Mesendoderm (in vitro differentiated cells): ENCODE measurements at regions not wholly inside any gene's neighbourhood (a gene's known extent, or its start where the extent isn't known, plus 50 kb on each side); places are given as distances from the start of the nearest gene placed in this dataset.

Experiments
- DNase-seq: peaks from one replicate; pipeline ENCODE4 v3.0.0; 2013
- H2AK5ac ChIP-seq: 2 replicates; pipeline ENCODE4 v1.6.1; 2013; ENCODE audit warnings: low read length, inconsistent platforms
- H2BK120ac ChIP-seq: 2 replicates; pipeline ENCODE4 v1.6.1; 2013; ENCODE audit warnings: low read depth, mild to moderate bottlenecking, low read length, moderate library complexity, mixed read lengths
- H2BK15ac ChIP-seq: replicated peaks from 2 replicates; pipeline ENCODE4 v1.6.1; 2013; ENCODE audit warnings: low read depth, mild to moderate bottlenecking, moderate library complexity
- H2BK5ac ChIP-seq: 2 replicates; pipeline ENCODE4 v1.6.1; 2013; ENCODE audit warnings: low read length, inconsistent platforms
- H3K18ac ChIP-seq: 2 replicates; pipeline ENCODE4 v1.6.1; 2013; ENCODE audit warnings: mild to moderate bottlenecking, low read length, mixed read lengths
- H3K23ac ChIP-seq: one replicate; pipeline ENCODE4 v1.6.1; 2013; ENCODE audit warnings: low read length
- H3K27ac ChIP-seq: 2 replicates; pipeline ENCODE4 v1.5.1; 2013; ENCODE audit warnings: low read depth, mild to moderate bottlenecking, inconsistent platforms, low read length, moderate library complexity
- H3K27me3 ChIP-seq: 2 replicates; pipeline ENCODE4 v1.6.1; 2013; ENCODE audit warnings: low read length, control low read depth, mild to moderate bottlenecking, inconsistent platforms; ENCODE audit not compliant: insufficient read depth, poor library complexity
- H3K36me3 ChIP-seq: 2 replicates; pipeline ENCODE4 v1.6.1; 2013; ENCODE audit warnings: low read length, inconsistent platforms; ENCODE audit not compliant: control insufficient read depth, insufficient read depth
- H3K4ac ChIP-seq: one replicate; pipeline ENCODE4 v1.6.1; 2013; ENCODE audit warnings: low read depth, mild to moderate bottlenecking, low read length, moderate library complexity
- H3K4me1 ChIP-seq: 2 replicates; pipeline ENCODE4 v1.6.1; 2013; ENCODE audit warnings: low read depth, low read length, inconsistent platforms; ENCODE audit not compliant: control insufficient read depth
- H3K4me2 ChIP-seq: 2 replicates; pipeline ENCODE4 v1.6.1; 2013; ENCODE audit warnings: low read length
- H3K4me3 ChIP-seq: 2 replicates; pipeline ENCODE4 v1.5.1; 2013; ENCODE audit warnings: mild to moderate bottlenecking, low read length
- H3K56ac ChIP-seq: one replicate; pipeline ENCODE4 v1.6.1; 2013; ENCODE audit warnings: low read length
- H3K79me1 ChIP-seq: 2 replicates; pipeline ENCODE4 v1.6.1; 2013; ENCODE audit warnings: low read length, inconsistent platforms
- H3K79me2 ChIP-seq: 2 replicates; pipeline ENCODE4 v1.6.1; 2013; ENCODE audit warnings: mild to moderate bottlenecking, low read length; ENCODE audit not compliant: control insufficient read depth, insufficient read depth
- H3K9ac ChIP-seq: 2 replicates; pipeline ENCODE4 v1.6.1; 2013; ENCODE audit warnings: low read length, inconsistent platforms
- H4K5ac ChIP-seq: one replicate; pipeline ENCODE4 v1.6.1; 2013; ENCODE audit warnings: low read length
- H4K8ac ChIP-seq: one replicate; pipeline ENCODE4 v1.6.1; 2013; ENCODE audit warnings: low read depth, mild to moderate bottlenecking, control low read depth, low read length, moderate library complexity
- WGBS: extraction: QIAGEN DNeasy Blood & Tissue Kit; methylation state at CpG from one replicate; pipeline ENCODE4 v1.1.7; 2013; ENCODE audit warnings: low lambda C conversion rate, missing lambda C conversion rate; ENCODE audit not compliant: insufficient coverage; ENCODE audit errors: extremely low coverage; 5-methylcytosine and 5-hydroxymethylcytosine counted together

DNA sequence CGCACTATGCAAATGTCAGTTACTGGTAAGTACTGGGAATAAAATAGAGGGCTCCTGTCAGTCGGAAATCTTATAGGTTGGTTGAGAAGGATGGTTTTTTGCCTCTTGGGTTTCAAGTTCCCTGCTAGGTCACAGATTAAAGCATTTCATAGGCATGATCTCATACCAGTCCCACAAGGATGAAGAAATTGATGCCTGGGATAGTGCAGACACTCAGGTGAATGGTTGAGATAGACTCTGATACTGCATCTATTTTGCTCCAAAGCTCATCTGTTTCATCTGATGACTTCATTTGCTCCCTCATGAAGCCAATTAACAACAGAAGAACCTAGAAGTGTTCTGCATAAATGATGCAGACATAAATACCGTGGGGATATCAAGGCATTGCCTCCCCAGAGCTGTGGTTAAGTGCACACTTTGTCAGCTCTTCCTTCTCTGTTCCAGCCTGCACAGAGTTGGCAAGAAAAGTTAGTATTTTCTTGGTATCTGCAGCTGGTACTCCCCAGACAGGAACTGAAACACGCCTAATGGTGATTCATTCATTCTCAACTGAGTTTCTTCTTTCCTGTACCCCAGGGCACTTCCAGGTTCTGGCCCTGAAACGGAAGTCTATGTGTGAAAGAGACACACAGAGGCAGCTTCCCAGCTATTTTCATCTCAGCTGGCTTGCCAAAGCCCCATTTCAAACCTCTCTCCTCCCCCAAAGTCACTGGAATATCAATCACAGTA lies 418.3 kb upstream of the SALL1 start:
- Histone ChIP-seq H2BK15ac (no peak overlapping the region), H3K4me2 (no peak overlapping the region), H2BK120ac (no peak overlapping the region), H3K4me1 (peaks cover 3% of the 10 kb centered on the region), H3K4ac (no peak overlapping the region), H3K4me3 (no peak overlapping the region), H3K36me3 (no peaks in the 10 kb centered on the region), H2BK5ac (no peak overlapping the region), H3K18ac (no peak overlapping the region), H3K79me2 (no peaks in the 10 kb centered on the region), H2AK5ac (no peak overlapping the region), H4K5ac (no peak overlapping the region), H3K23ac (no peak overlapping the region), H3K79me1 (no peaks in the 10 kb centered on the region), H3K27ac (no peak overlapping the region), H3K56ac (no peak overlapping the region), H4K8ac (no peak overlapping the region), H3K9ac (no peak overlapping the region), H3K27me3 (no peaks in the 10 kb centered on the region)
- no peak for DNase-seq
- WGBS, result no CpG with 5 or more reads among the region's 5 CpGs

DNA sequence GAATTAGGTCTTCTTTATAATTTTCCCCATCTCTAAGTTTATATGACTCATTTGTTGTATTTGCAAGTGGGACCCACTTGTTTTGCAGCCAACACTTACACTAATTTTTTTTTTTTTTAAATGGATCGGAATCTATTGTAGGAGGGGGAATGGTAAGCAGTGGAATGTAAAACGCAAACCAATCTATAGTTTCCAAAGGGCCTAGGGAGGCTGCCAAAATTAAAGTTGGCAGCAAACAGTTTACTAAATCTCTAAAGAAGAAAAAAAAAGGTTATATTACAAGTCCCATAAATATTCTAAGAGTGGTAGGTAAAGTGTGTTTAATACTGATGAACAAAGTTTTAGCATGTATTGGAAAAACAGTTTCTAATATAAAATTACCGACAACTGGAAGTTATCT lies 416.8 kb upstream of the SALL1 start:
- no peak overlapping the region for H4K8ac ChIP-seq
- no peaks in the 10 kb centered on the region for H3K36me3 ChIP-seq
- H2BK5ac ChIP-seq, result no peak overlapping the region
- H3K9ac ChIP-seq, result no peak overlapping the region
- no peak overlapping the region for H2AK5ac ChIP-seq
- peaks cover 3% of the 10 kb centered on the region for H3K4me1 ChIP-seq
- DNase-seq, result no peak
- WGBS, result no CpG with 5 or more reads among the region's 3 CpGs
- no peaks in the 10 kb centered on the region for H3K27me3 ChIP-seq
- H3K79me1 ChIP-seq, result no peaks in the 10 kb centered on the region
- H3K4ac ChIP-seq, result no peak overlapping the region
- no peak overlapping the region for H2BK15ac ChIP-seq
- no peak overlapping the region for H3K18ac ChIP-seq
- H4K5ac ChIP-seq, result no peak overlapping the region
- H3K23ac ChIP-seq, result no peak overlapping the region
- no peak overlapping the region for H2BK120ac ChIP-seq
- H3K79me2 ChIP-seq, result no peaks in the 10 kb centered on the region
- no peak overlapping the region for H3K56ac ChIP-seq
- no peak overlapping the region for H3K4me3 ChIP-seq
- no peak overlapping the region for H3K27ac ChIP-seq
- no peak overlapping the region for H3K4me2 ChIP-seq

DNA sequence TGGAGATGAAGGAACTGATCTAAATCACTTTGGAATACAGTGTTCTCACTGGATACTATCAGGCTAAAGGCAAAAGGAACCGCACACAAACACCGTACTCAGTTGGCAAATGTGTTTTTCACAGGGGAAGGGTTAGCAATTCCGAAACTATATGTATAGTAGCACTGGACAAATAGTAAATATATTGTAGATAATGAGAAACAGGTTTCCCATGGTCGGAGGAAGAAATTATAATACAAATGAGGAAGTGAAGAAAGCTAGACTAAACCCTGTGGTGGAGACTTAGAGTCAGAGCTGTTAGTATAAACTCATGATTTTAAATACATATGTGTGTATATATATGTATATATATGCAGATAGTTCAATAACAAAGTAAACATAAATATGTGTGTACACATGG lies 414.1 kb upstream of the SALL1 start:
- Histone ChIP-seq H3K9ac (no peak overlapping the region), H3K79me1 (no peaks in the 10 kb centered on the region), H3K23ac (no peak overlapping the region), H2BK15ac (no peak overlapping the region), H4K8ac (no peak overlapping the region), H3K4me2 (no peak overlapping the region), H3K56ac (no peak overlapping the region), H3K4me3 (no peak overlapping the region), H4K5ac (no peak overlapping the region), H2AK5ac (no peak overlapping the region), H3K27me3 (no peaks in the 10 kb centered on the region), H3K18ac (no peak overlapping the region), H2BK5ac (no peak overlapping the region), H3K27ac (no peak overlapping the region), H3K36me3 (no peaks in the 10 kb centered on the region), H2BK120ac (no peak overlapping the region), H3K4me1 (peaks cover 3% of the 10 kb centered on the region), H3K4ac (no peak overlapping the region), H3K79me2 (no peaks in the 10 kb centered on the region)
- DNase-seq, result no peak
- no CpG with 5 or more reads among the region's 4 CpGs for WGBS

DNA sequence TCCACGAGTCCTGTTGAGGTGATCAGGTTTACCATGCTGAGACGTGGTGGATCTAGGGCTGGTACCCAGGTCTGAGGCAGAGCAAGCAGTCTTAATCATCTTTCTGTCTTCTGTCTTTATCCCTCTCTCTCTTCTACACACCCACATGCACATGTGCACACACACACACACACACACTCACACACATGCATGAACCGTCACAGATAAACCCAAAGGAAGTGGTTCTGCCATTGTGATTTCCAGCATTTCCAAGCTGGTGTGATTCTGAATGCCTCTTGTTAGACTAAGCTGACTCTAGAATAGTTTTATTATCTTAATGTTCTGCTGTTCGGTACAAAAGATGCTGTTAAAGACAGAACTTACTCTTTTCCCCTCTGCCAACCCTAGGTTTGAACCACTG lies 411.8 kb upstream of the SALL1 start:
- no peak overlapping the region for H3K23ac ChIP-seq
- H2BK5ac ChIP-seq, result no peak overlapping the region
- H3K79me1 ChIP-seq, result no peaks in the 10 kb centered on the region
- no peak overlapping the region for H3K56ac ChIP-seq
- peaks cover 5% of the 10 kb centered on the region for H3K4me1 ChIP-seq
- H3K4ac ChIP-seq, result no peak overlapping the region
- H3K27ac ChIP-seq, result no peak overlapping the region
- no peaks in the 10 kb centered on the region for H3K79me2 ChIP-seq
- no peak overlapping the region for H4K8ac ChIP-seq
- H3K9ac ChIP-seq, result no peak overlapping the region
- no peak overlapping the region for H3K4me3 ChIP-seq
- no peak overlapping the region for H2BK15ac ChIP-seq
- no peak overlapping the region for H3K18ac ChIP-seq
- no peaks in the 10 kb centered on the region for H3K36me3 ChIP-seq
- H3K4me2 ChIP-seq, result no peak overlapping the region
- no peak overlapping the region for H4K5ac ChIP-seq
- no peak overlapping the region for H2BK120ac ChIP-seq
- H3K27me3 ChIP-seq, result no peaks in the 10 kb centered on the region
- no peak for DNase-seq
- H2AK5ac ChIP-seq, result no peak overlapping the region
- WGBS, result no CpG with 5 or more reads among the region's 4 CpGs

DNA sequence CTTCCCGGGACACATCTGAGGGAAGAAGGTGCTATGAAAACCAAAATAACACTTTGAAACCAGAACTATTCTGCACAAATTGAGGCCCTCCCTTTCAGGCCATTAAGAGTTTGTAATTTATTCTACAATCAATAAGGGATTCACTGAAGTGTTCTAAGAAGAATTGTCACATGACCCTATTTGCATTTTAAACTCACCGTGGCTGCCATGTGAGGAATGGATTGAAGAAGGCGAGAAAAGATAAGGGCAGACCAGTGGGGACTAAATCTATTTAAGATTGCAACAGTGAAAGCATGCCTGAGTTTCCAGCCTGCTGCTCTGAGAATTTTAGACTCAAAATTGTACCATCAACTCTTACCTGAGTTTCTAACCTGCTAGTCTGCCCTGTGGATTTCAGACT lies 408.8 kb upstream of the SALL1 start:
- Histone ChIP-seq H3K56ac (no peak overlapping the region), H3K4ac (no peak overlapping the region), H2BK120ac (no peak overlapping the region), H2BK5ac (no peak overlapping the region), H3K79me1 (no peaks in the 10 kb centered on the region), H3K23ac (no peak overlapping the region), H3K18ac (no peak overlapping the region), H3K4me2 (no peak overlapping the region), H2BK15ac (no peak overlapping the region), H3K4me3 (no peak overlapping the region), H4K5ac (no peak overlapping the region), H3K79me2 (no peaks in the 10 kb centered on the region), H3K27me3 (no peaks in the 10 kb centered on the region), H3K36me3 (no peaks in the 10 kb centered on the region), H3K4me1 (peaks cover 5% of the 10 kb centered on the region), H3K9ac (no peak overlapping the region), H2AK5ac (no peak overlapping the region), H4K8ac (no peak overlapping the region), H3K27ac (no peak overlapping the region)
- no CpG with 5 or more reads among the region's 3 CpGs for WGBS
- peak; percentile 54 for DNase-seq

DNA sequence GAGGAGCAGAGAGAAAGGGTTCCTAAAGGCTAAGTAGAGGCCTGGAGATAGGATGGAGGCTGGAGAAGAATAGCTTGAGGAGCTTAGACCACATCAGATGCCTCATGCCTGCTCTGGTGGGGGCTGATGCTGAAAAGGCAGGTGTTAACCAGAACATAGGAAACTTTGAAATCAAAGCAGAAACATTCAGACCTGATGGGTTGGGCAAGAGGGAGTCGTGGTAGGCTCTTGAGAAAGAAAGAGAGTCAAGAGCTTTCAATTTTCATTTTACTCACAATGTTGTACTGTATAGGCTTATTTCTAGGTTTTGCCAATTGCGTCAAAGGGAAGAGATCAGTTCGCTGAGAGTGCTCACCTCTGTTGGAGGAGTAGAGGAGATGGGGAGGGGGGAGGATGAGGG lies 406.6 kb upstream of the SALL1 start:
- WGBS, result no CpG with 5 or more reads among the region's 3 CpGs
- Histone ChIP-seq H2BK5ac (no peak overlapping the region), H3K4me3 (no peak overlapping the region), H2BK15ac (no peak overlapping the region), H4K5ac (no peak overlapping the region), H3K36me3 (no peaks in the 10 kb centered on the region), H3K27ac (no peak overlapping the region), H3K4me2 (no peak overlapping the region), H3K79me1 (no peaks in the 10 kb centered on the region), H2BK120ac (no peak overlapping the region), H3K23ac (no peak overlapping the region), H3K9ac (no peak overlapping the region), H3K4ac (no peak overlapping the region), H3K27me3 (no peaks in the 10 kb centered on the region), H3K56ac (no peak overlapping the region), H2AK5ac (peak overlapping the region; percentile 43), H3K79me2 (no peaks in the 10 kb centered on the region), H3K4me1 (peaks cover 5% of the 10 kb centered on the region), H4K8ac (no peak overlapping the region), H3K18ac (no peak overlapping the region)
- DNase-seq, result no peak
